Neural cell (in vitro differentiated cells): ENCODE measurements at regions not wholly inside any gene's neighbourhood (a gene's known extent, or its start where the extent isn't known, plus 50 kb on each side); places are given as distances from the start of the nearest gene placed in this dataset.

ENCODE experiments used
- CTCF ChIP-seq: fragments of 450-650 bp; IDR thresholded peaks from 2 replicates; pipeline ENCODE4 v1.5.1; 2014; ENCODE audit warnings: antibody characterized with exemption, mild to moderate bottlenecking, moderate library complexity; ENCODE audit not compliant: poor library complexity, severe bottlenecking
- EZH2 ChIP-seq: fragments of 200-600, 300-800 bp; shearing (Covaris generic), sonication (generic); IDR thresholded peaks from 2 replicates; pipeline ENCODE4 v1.6.1; 2014; ENCODE audit warnings: antibody characterized with exemption, low read length, borderline replicate concordance, mild to moderate bottlenecking; ENCODE audit not compliant: insufficient read depth, poor library complexity, severe bottlenecking
- POLR2AphosphoS5 ChIP-seq: IDR thresholded peaks from 2 replicates; pipeline ENCODE4 v1.6.1; 2012
- TAF1 ChIP-seq: IDR thresholded peaks from 2 replicates; pipeline ENCODE4 v1.6.1; 2012; ENCODE audit warnings: low read depth
- TF ChIP-seq, protein P1 (sequence below): IDR thresholded peaks from 2 replicates; pipeline ENCODE4 v1.6.1; 2012; ENCODE audit warnings: borderline replicate concordance

DNA sequence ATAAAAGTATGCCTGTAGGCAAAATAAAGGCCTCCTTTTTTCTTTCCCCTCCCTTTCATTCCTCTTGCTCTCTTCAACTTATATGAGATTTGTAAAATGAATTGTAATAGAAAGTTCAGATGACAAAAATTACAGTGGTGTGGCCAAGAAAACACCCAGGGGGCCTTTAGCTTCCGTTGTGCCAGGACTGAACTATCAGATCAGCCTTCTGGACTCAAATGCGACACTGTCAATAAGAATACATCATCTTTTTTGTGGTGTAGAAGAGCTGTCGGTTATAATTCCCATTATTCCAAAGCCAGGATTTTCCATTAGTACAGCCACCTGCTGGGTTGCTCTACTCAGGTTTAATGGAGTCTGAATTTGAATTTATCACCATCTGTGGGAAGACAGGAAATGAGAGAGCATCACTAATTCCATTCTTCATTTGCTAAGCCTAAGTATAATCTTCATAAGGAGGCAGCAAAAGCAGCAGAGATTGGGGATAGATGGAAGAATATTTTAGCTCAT is 443.4 kb downstream of the ANXA1 start:
- TF ChIP-seq CTCF (no peak), EZH2 (no peak), POLR2AphosphoS5 (peak; percentile 90), TAF1 (no peak)
- TF ChIP-seq, protein P1, sequence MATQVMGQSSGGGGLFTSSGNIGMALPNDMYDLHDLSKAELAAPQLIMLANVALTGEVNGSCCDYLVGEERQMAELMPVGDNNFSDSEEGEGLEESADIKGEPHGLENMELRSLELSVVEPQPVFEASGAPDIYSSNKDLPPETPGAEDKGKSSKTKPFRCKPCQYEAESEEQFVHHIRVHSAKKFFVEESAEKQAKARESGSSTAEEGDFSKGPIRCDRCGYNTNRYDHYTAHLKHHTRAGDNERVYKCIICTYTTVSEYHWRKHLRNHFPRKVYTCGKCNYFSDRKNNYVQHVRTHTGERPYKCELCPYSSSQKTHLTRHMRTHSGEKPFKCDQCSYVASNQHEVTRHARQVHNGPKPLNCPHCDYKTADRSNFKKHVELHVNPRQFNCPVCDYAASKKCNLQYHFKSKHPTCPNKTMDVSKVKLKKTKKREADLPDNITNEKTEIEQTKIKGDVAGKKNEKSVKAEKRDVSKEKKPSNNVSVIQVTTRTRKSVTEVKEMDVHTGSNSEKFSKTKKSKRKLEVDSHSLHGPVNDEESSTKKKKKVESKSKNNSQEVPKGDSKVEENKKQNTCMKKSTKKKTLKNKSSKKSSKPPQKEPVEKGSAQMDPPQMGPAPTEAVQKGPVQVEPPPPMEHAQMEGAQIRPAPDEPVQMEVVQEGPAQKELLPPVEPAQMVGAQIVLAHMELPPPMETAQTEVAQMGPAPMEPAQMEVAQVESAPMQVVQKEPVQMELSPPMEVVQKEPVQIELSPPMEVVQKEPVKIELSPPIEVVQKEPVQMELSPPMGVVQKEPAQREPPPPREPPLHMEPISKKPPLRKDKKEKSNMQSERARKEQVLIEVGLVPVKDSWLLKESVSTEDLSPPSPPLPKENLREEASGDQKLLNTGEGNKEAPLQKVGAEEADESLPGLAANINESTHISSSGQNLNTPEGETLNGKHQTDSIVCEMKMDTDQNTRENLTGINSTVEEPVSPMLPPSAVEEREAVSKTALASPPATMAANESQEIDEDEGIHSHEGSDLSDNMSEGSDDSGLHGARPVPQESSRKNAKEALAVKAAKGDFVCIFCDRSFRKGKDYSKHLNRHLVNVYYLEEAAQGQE: peak; percentile 90
